Pancreas (tissue), 10 donors: ENCODE measurements at regions not wholly inside any gene's neighbourhood (a gene's known extent, or its start where the extent isn't known, plus 50 kb on each side); places are given as distances from the start of the nearest gene placed in this dataset.

Experiments
- ATAC-seq, 4 donors: fragments of 200-7000 bp; cut with Tn5 transposase; one replicate each; pipeline versions ENCODE4 v1.8.0 to v1.9.1; 2020; ENCODE audit warnings: mild to moderate bottlenecking in 4 of 4, moderate library complexity in 4 of 4
- DNase-seq, 6 donors: peaks; one replicate each; pipeline ENCODE4 v3.0.0-alpha.2; 2020
- FAIRE-seq: peaks from 2 replicates; lab custom pipeline; 2012; peaks lifted over from hg19 to GRCh38; lab: Jason Lieb, UNC
- H3K27ac ChIP-seq, 4 donors: fragments of 200-600 bp; sonication (generic); 1 replicate in 3 of 4; 2 replicates in 1 of 4; pipeline versions ENCODE4 v1.5.0 to v1.8.0; 2020
- H3K27me3 ChIP-seq, 4 donors: fragments of 200-600 bp; one replicate each; pipeline ENCODE4 v1.8.0; 2021
- H3K36me3 ChIP-seq, 3 donors: fragments of 200-600 bp; sonication (generic) in 1 of 3; one replicate each; pipeline versions ENCODE4 v1.5.0 to v1.8.0; 2020 to 2021
- H3K4me1 ChIP-seq, 3 donors: fragments of 200-600 bp; one replicate each; pipeline ENCODE4 v1.8.0; 2021
- H3K4me3 ChIP-seq, 4 donors: fragments of 200-600 bp; sonication (generic) in 2 of 4; one replicate each; pipeline versions ENCODE4 v1.5.0 to v1.8.0; 2020 to 2021
- H3K9me3 ChIP-seq, 4 donors: fragments of 200-600 bp; one replicate each; pipeline ENCODE4 v1.8.0; 2021
- WGBS, 2 donors: extraction: QIAGEN DNeasy Blood & Tissue Kit; methylation state at CpG; one replicate each; pipeline ENCODE4 v1.1.7; 2013; 5-methylcytosine and 5-hydroxymethylcytosine counted together
- intact Hi-C, 3 donors: fragments of 100-400 bp; cut with DNase I; formaldehyde crosslinking; loops; one replicate each; pipeline versions ENCODE4 v1.11.1 to v1.14.2; 2022
- TF ChIP-seq, protein P1 (sequence below), 4 donors: fragments of 200-600 bp; sonication (generic) in 3 of 4; IDR thresholded peaks; one replicate each; pipeline versions ENCODE4 v1.5.0 to v1.8.0; 2021; ENCODE audit warnings: antibody characterized with exemption in 4 of 4
- donor health status: healthy with polysubstance abuse.
- donor health status: DM: no; HTN: no; CAD: no; lungs with moderate emphysema.
- donor health status: DM: no; HTN: no; CAD: no.
- donor health status: control.
- donor health status: control.
- donor health status: Bipolar disorder and iron deficiency.
- donor health status: DM: yes; HTN: yes; CAD: no.
- donor health status: DM: no; HTN: no; CAD: no.
- donor health status: DM: no; HTN: no; CAD: no.
- donor health status: DM: yes; HTN: yes; CAD: no.

DNA sequence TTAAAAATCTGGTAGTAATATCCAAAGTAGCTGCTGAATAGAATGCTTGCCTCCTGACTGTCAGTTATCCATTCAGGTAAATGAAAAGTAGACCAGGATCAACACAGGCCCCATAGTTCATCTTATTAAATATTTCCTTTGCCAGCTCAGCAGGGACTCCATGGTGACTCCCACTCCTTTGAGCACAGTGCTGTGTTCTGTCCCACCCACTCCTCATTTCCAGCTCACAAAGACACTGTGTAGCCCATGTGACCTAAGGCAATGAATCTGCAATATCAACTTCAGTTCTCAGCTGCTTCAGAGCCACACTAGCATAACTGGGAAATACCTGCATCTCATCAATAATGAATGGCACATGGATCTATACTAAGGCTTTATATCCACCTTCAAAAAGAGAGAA, 189.5 kb upstream of the MANEA start:
- TF ChIP-seq, protein P1, sequence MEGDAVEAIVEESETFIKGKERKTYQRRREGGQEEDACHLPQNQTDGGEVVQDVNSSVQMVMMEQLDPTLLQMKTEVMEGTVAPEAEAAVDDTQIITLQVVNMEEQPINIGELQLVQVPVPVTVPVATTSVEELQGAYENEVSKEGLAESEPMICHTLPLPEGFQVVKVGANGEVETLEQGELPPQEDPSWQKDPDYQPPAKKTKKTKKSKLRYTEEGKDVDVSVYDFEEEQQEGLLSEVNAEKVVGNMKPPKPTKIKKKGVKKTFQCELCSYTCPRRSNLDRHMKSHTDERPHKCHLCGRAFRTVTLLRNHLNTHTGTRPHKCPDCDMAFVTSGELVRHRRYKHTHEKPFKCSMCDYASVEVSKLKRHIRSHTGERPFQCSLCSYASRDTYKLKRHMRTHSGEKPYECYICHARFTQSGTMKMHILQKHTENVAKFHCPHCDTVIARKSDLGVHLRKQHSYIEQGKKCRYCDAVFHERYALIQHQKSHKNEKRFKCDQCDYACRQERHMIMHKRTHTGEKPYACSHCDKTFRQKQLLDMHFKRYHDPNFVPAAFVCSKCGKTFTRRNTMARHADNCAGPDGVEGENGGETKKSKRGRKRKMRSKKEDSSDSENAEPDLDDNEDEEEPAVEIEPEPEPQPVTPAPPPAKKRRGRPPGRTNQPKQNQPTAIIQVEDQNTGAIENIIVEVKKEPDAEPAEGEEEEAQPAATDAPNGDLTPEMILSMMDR (IDR thresholded peaks at IDR 0.05): no peak
- FAIRE-seq: no peak

DNA sequence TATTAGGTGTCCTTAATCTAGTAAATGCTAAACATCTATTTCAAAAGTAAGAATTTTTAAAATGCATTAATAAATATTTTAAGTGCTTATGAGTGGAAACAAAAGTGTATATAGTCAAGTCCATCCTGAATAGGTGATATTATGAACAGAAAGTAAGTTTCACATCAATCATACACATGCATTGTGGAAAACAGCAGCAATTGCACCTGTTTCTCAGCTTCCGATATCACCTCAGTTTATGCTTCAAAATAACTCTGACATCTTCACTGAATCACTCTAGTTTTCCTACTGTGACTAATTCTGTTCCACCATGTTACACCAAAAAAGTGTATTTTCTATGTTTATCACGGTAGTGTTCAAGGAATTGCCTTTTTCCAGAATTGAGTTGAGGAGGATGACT, 172.6 kb upstream of the MANEA start:
- WGBS, 2 donors: 56 to 79% methylated on average over 2 of the region's 2 CpGs
- no peaks in the 10 kb centered on the region for H3K9me3 ChIP-seq
- no peak for FAIRE-seq
- H3K4me1 ChIP-seq: no peaks in the 10 kb centered on the region
- intact Hi-C loops: no loop called here
- ATAC-seq: no peak
- H3K4me3 ChIP-seq: no peak overlapping the region
- H3K36me3 ChIP-seq: no peaks in the 10 kb centered on the region
- no peak for DNase-seq
- no peaks in the 10 kb centered on the region for H3K27me3 ChIP-seq
- H3K27ac ChIP-seq: no peak overlapping the region
- TF ChIP-seq, protein P1 (IDR thresholded peaks at IDR 0.05): no peak

More for the DNA sequence above, 189.5 kb upstream of the MANEA start:
- ATAC-seq: no peak
- no peaks in the 10 kb centered on the region for H3K4me1 ChIP-seq
- intact Hi-C loops: no loop called here
- DNase-seq: no peak
- no peak overlapping the region for H3K4me3 ChIP-seq
- no peaks in the 10 kb centered on the region for H3K9me3 ChIP-seq
- H3K36me3 ChIP-seq: no peaks in the 10 kb centered on the region
- H3K27me3 ChIP-seq: no peaks in the 10 kb centered on the region
- no peak overlapping the region for H3K27ac ChIP-seq

DNA sequence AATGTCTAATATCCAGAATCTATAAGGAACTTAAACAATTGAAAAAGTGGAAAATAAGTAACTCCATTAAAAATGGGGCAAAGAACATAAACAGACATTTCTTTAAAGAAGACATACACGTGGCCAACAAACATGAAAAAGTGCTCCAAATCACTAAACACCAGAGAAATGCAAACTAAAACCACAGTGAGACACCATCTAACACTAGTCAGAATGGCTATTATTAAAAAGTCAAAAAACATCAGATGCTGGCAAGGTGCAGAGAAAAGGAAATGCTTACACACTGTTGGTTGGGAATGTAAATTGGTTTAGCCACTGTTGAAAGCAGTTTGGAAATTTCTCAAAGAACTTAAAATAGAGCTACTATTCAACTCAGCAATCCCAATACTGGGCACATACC, 169.2 kb upstream of the MANEA start:
- Histone ChIP-seq H3K4me1 (no peaks in the 10 kb centered on the region), H3K27ac (no peak overlapping the region), H3K9me3 (no peaks in the 10 kb centered on the region), H3K4me3 (no peak overlapping the region), H3K27me3 (no peaks in the 10 kb centered on the region), H3K36me3 (no peaks in the 10 kb centered on the region)
- intact Hi-C loops: no loop called here
- no peak for DNase-seq
- WGBS, 2 donors: 6 to 24% methylated on average over 1 of the region's 1 CpG
- no peak for FAIRE-seq
- TF ChIP-seq, protein P1 (IDR thresholded peaks at IDR 0.05): no peak
- no peak for ATAC-seq

DNA sequence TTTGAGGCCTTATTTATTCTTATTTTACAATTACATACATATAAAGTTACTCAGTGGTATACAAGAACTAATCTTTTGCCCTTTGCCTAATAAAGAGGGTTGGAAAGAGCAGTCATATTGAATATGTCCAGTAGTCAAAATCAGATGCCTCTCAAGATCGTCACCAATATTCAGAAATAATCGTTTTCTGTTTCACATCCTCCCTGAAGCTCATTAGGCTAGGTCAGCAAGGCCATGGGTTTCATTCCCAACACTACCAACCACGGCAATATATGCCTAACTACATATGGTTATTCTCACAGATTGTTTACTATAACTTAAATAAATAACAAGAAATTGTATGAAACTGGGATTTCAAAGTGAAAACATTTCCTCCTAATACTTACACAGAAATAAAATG, 167.2 kb upstream of the MANEA start:
- no peaks in the 10 kb centered on the region for H3K4me1 ChIP-seq
- ATAC-seq (no peak), DNase-seq (no peak), FAIRE-seq (no peak)
- no peaks in the 10 kb centered on the region for H3K27me3 ChIP-seq
- intact Hi-C loops: no loop called here
- H3K9me3 ChIP-seq: no peaks in the 10 kb centered on the region
- TF ChIP-seq, protein P1 (IDR thresholded peaks at IDR 0.05): no peak
- WGBS, 2 donors: 50 to 56% methylated on average over 3 of the region's 3 CpGs
- H3K27ac ChIP-seq: no peak overlapping the region
- H3K4me3 ChIP-seq: no peak overlapping the region
- no peaks in the 10 kb centered on the region for H3K36me3 ChIP-seq

DNA sequence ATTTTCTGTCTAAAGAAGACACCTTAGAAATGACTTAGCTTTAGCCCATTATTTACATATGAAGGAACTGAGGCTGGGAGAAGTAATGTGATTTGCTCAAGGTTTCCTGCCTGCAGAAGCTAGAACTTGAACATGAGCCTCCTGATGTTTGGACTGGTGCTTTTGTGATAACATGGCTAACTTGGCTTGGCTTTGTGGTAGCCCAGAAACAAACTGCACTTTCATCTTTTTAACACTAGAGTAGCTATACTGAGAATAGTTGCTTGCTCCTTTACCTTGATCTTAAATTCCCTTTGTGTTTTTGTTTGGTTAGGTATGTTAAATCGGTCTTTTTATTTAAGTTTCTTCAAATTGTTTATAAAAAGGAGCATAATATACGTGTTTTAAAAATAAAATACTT, 163.5 kb upstream of the MANEA start:
- ATAC-seq: no peak
- TF ChIP-seq, protein P1 (IDR thresholded peaks at IDR 0.05): no peak
- no peak for FAIRE-seq
- intact Hi-C loops: no loop called here
- Histone ChIP-seq H3K27me3 (no peaks in the 10 kb centered on the region), H3K4me3 (no peak overlapping the region), H3K4me1 (no peaks in the 10 kb centered on the region), H3K27ac (no peak overlapping the region), H3K9me3 (no peaks in the 10 kb centered on the region), H3K36me3 (no peaks in the 10 kb centered on the region)
- no peak for DNase-seq
- WGBS, 2 donors: 42 to 55% methylated on average over 2 of the region's 2 CpGs
